ENCODE measurements at regions not wholly inside any gene's neighbourhood (a gene's known extent, or its start where the extent isn't known, plus 50 kb on each side); places are given as distances from the start of the nearest gene placed in this dataset.

DNA sequence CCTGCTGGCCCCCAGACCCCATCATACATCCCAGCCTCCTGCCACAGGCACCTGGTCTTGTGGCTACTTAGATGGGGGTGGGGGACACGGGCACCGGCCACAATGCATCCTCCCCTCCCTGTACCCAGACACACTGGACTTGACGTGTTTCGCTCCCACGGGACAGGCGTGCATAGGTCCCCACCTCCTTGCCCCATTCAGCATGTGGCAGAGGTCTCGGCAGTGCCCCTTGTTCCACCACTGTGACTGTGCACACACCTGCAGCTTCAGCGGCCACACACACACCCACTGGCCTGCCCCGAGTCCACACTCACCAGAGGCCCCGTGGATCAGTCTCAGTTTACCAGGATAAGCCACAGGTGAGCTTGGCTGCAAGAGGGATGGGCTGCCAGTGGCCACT lies 109.6 kb downstream of the ENGASE start:
- Mint-ChIP-seq H3K36me3 (ENCODE audit: insufficient read depth) (peaks cover 3% of the 10 kb centered on the region), H3K4me3 (peak overlapping the region in 1 of 2 donors; percentile 23), H3K9me3 (no peaks in the 10 kb centered on the region), H3K4me1 (ENCODE audit: low read depth in 2 of 2) (peaks cover 0 to 3% of the 10 kb centered on the region in 2 donors), H3K27ac (no peak overlapping the region), H3K27me3 (peaks cover 49 to 82% of the 10 kb centered on the region in 2 donors)
- ATAC-seq (replicated peaks) (no peak), DNase-seq (no peak)

DNA sequence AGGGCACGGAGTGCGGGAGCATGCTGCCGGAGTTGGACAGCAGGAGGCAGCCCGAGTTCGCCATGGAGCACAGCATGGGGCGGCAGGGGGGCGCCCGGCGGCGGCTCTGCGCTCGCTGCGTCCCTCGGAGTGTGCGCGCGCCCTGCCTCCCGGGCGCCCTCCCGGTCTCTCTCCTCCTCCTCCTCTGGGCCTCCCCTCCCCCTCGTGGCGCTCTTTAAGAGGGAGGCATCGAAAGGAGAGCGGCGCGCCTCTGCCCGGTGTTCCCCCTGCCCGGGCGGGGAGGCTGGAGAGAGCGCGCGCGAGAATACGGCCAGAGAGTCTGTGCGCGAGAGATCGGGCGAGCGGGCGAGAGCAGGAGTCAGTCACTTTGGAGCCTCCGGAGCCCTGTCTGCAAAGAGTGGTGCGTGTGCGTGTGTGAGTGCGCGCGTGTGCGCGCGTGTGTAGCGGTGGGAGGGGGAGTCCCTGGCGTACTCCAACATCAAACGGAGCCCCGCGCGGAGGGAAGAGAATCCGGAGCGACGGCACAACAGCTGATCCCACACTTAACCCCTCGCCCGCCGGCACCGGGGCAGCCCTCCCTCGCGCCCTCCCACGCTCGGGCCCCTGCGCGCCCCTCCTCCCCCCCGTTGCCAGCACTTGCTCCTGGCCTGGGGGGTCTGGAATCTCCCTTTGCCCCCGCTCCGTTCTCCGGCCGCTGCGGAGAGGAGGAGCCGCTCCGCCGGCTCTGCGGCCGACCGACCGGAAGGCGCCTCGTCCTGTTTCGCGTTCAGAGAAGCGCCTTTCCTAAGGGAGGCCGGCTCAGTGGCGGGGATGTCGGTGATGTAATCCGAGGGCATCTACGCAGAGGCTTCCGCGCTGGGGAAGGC lies 108.9 kb downstream of the ENGASE start:
- peaks cover 0 to 3% of the 10 kb centered on the region in 2 donors for H3K4me1 Mint-ChIP-seq (ENCODE audit: low read depth in 2 of 2)
- H3K36me3 Mint-ChIP-seq (ENCODE audit: insufficient read depth), result peaks cover 3% of the 10 kb centered on the region
- no peak for DNase-seq
- H3K4me3 Mint-ChIP-seq, result peak overlapping the region in 1 of 2 donors; percentile 23
- no peak overlapping the region for H3K27ac Mint-ChIP-seq
- H3K9me3 Mint-ChIP-seq, result no peaks in the 10 kb centered on the region
- no peak for ATAC-seq (replicated peaks)
- H3K27me3 Mint-ChIP-seq, result peaks cover 45 to 78% of the 10 kb centered on the region in 2 donors

DNA sequence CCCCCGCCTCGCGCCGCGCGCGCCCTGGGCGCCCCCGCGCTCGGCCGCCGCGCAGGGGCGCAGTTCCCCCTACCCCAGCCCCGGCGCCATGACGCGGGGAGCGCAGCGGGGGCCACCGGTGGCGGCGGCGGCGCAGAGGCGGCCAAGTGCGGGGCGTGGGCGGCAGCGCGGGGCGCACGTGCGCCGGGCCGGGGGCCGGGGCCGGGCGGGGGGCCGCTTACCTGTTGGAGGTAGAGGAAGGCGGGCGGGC lies 108.3 kb downstream of the ENGASE start:
- Mint-ChIP-seq H3K27ac (no peak overlapping the region), H3K27me3 (peaks cover 45 to 78% of the 10 kb centered on the region in 2 donors), H3K9me3 (no peaks in the 10 kb centered on the region), H3K36me3 (ENCODE audit: insufficient read depth) (peaks cover 3% of the 10 kb centered on the region), H3K4me3 (no peak overlapping the region), H3K4me1 (ENCODE audit: low read depth in 2 of 2) (peaks cover 0 to 3% of the 10 kb centered on the region in 2 donors)
- no peak for ATAC-seq (replicated peaks)
- DNase-seq, result no peak

DNA sequence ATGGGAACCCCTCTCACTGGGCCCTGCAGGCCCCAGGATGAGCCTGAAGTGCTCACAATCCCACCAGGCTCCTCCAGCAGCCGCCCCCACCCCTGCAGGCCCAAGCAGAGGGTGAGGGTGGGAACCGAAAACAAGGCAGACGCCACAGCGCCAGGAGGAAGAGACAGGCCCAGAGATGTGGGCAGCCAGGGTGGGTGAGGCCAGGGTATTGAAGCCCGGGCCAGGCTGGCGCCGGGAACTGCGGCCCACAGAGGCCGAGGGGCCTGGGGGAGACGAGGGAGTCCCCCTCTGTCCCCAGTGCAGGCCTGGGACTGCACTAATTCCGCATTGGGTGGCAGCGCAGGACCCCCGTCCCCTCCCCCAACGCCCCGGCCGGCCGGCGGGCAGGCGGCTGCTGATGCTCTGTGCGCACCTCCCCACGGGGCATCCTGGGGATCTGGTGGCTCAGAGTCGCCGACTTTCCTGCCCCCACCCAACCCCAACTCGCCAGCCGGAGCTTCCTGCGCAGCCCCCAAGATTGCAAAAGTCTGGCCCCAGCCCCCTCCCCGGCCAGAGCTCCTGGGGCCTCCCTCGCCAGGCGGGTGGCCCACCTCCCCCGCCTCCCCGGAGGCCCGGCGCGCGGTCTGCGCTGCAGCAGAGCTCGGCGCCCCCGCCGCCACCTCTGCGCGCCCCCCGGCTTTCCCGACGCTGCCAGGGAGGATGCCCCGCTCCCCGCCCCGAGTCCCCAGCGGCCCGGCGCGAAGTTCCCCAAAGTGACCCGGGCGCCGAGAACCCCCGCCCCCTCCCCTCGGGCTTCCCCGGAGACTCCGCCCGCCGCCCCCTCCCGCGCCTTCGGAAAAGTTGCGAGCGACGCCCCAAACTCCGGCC lies 107.8 kb downstream of the ENGASE start:
- Mint-ChIP-seq H3K27me3 (peaks cover 45 to 78% of the 10 kb centered on the region in 2 donors), H3K4me1 (ENCODE audit: low read depth in 2 of 2) (peaks cover 0 to 3% of the 10 kb centered on the region in 2 donors), H3K4me3 (no peak overlapping the region), H3K9me3 (no peaks in the 10 kb centered on the region), H3K27ac (no peak overlapping the region), H3K36me3 (ENCODE audit: insufficient read depth) (peaks cover 3% of the 10 kb centered on the region)
- ATAC-seq (replicated peaks) (no peak), DNase-seq (no peak)

DNA sequence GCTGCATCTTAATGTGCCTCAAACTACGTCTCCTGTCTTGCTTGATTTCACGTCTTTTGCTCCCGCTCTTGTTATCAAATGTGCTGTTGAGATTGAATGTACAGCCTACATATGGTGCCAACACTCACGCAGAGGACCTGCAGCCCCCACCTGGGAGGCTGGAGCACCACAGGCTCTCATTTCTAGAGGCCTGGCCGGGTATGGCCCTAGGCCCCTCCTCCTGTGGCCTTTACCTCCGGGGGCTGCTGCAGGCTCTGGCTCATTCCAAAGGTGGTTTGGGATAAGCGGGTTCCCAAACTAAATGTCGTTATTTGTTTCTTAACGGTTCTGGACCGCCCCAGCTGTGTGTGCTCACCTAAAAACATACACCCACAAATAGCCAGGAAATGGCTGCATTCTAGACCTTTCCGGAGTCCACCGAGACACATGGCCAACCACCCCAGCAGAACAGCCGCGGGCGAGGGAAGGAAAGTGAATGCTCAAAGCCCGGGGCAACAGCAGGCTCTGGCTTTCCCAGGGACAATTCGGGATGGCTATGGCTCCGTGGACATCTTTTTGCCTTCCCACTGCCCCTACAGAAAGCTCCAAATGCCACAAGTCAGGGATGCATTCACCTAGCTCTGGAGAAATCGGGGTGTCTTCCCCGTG lies 105.9 kb downstream of the ENGASE start:
- H3K27ac Mint-ChIP-seq, result no peak overlapping the region

DNA sequence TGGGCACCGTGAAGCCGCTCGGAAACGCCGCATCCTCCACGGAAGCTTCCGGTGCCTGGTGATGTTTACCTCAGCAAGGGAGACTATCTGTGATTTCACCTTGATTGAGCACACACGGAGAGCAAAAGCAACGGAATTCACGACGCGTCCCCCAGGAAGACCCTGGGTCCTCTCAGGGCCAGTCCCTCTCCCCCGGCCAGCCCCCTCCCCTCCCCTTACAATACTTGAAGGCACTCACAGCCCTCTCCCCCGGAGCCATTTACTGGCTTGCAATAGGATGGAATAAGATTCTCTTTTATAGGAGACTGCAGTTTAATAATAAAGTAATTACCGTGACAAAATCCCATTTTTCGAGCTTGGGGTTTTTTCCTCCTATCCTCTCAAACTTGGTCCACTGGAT lies 104.7 kb downstream of the ENGASE start:
- Mint-ChIP-seq H3K4me1 (ENCODE audit: low read depth in 2 of 2) (peaks cover 0 to 3% of the 10 kb centered on the region in 2 donors), H3K4me3 (no peak overlapping the region), H3K36me3 (ENCODE audit: insufficient read depth) (peaks cover 3% of the 10 kb centered on the region), H3K27me3 (peaks cover 25 to 60% of the 10 kb centered on the region in 2 donors), H3K9me3 (no peaks in the 10 kb centered on the region), H3K27ac (no peak overlapping the region)
- no peak for ATAC-seq (replicated peaks)
- DNase-seq, result no peak

More for the DNA sequence above, 105.9 kb downstream of the ENGASE start:
- DNase-seq, result no peak
- ATAC-seq (replicated peaks), result no peak
- Mint-ChIP-seq H3K4me1 (ENCODE audit: low read depth in 2 of 2) (peaks cover 0 to 3% of the 10 kb centered on the region in 2 donors), H3K36me3 (ENCODE audit: insufficient read depth) (peaks cover 3% of the 10 kb centered on the region), H3K27me3 (peaks cover 36 to 71% of the 10 kb centered on the region in 2 donors), H3K4me3 (no peak overlapping the region), H3K9me3 (no peaks in the 10 kb centered on the region)

DNA sequence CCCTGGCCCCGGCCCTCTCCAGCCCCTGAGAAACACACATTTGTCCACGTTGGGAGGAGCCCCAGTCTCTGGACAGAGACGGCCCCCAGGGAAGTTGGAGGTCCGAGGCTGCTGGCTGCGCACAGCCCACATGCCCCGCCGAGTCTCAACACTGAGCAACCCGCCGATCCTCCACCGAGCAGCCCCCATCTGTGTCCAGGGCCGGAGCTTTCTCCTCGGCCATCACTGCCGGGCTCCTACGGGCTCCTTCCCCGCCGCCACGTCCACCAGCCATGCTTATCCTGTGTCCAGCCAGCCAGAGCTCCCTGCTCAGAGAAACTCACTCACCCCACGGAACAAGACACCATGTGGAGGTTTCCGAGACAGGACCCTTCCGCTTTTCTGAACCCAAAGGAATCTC lies 103.3 kb downstream of the ENGASE start:
- Mint-ChIP-seq H3K9me3 (no peaks in the 10 kb centered on the region), H3K4me1 (ENCODE audit: low read depth in 2 of 2) (no peaks in the 10 kb centered on the region), H3K27me3 (peaks cover 15 to 49% of the 10 kb centered on the region in 2 donors), H3K4me3 (no peak overlapping the region), H3K36me3 (ENCODE audit: insufficient read depth) (peaks cover 3% of the 10 kb centered on the region), H3K27ac (no peak overlapping the region)
- ATAC-seq (replicated peaks) (no peak), DNase-seq (no peak)

DNA sequence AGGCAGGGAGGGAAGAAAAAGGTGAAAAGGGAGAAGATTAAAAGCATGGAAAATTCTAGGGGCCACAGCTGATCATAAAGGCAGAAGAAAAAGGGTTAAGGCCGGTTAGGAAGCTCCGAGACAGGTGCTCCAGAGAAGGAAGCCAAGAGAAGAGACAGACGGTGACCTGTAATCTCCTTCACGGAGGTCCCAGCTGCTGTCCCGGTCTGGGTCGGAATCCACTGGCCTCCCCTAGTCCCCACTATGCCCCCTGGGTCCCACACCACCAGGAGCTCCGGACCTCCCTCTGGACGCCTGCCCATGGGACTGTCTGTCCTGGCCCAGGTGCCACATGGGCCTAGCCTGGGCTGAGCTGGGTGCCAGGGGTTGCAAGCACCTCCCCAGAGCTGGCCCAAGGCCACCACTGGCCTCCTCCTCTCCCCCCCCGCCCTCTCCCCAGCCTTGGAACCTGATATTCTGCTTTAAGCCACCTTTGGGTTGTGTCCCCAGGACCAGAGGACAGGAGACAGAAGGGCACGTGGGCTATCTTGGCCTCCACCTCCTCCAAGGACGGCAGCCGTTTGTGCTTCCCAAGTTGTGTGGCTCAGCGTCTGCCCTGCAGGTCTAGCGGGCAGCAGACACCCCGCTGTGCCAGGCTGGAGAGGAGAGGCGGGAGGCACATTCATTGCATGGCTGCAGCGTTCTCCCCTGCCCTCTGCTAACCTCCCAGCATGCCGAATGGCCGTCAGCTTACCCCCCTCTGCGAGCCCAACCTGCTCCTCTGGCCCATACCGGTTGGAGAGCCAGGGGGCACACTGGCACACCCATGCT lies 102.4 kb downstream of the ENGASE start:
- ATAC-seq (replicated peaks), result no peak
- DNase-seq, result no peak
- Mint-ChIP-seq H3K36me3 (ENCODE audit: insufficient read depth) (peaks cover 3% of the 10 kb centered on the region), H3K9me3 (no peaks in the 10 kb centered on the region), H3K27me3 (peaks cover 12 to 45% of the 10 kb centered on the region in 2 donors), H3K4me1 (ENCODE audit: low read depth in 2 of 2) (no peaks in the 10 kb centered on the region), H3K27ac (no peak overlapping the region), H3K4me3 (no peak overlapping the region)

DNA sequence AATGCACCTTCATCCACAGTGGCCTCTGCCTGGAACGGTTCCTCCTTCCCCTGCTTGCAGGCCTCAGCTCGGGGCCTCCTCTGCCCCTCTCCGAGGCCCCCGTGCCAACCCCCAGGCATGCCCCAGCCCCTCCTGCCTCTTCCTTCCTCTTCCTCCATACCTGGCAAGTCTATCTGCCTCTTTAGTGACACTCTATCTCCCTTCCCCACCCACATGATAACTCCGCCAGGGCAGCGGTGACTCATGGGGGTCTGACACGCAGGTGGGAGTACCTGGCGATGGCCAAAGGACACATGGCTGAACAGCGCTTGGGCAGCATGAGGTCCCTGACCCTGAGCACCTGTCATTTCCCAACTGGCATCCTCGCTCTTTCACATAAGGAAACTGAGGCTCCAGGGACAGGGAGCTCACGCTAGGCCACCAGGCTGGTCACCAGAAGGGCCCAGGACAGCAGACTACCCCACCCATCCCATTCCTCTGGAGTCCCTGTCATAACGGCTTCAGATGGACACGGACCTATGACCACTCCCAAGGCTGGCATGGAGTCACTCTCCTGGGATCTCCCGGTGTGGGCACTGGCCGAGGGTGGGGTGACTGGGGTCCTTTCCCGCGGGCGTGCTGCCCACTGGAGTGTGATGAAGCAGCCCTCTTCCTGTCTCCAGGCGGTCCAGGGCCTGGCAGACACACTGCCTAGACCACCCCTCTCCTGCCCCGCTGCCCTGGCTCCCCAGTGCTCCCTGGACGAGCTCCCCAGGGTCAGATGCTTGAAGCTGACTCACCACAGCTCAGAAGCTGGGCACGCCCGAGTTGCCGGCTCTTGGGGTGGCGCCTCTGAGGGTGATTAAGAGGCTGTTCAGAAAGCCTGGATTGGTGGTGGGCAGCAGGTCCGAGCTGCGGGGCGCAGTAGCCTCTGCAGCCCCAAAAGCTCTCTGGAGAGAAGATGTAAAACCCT lies 100.6 kb downstream of the ENGASE start:
- Mint-ChIP-seq H3K27me3 (peaks cover 1 to 35% of the 10 kb centered on the region in 2 donors), H3K27ac (no peak overlapping the region), H3K4me3 (no peak overlapping the region), H3K9me3 (no peaks in the 10 kb centered on the region), H3K36me3 (ENCODE audit: insufficient read depth) (no peaks in the 10 kb centered on the region), H3K4me1 (ENCODE audit: low read depth in 2 of 2) (no peaks in the 10 kb centered on the region)
- ATAC-seq (replicated peaks) (no peak), DNase-seq (no peak)

DNA sequence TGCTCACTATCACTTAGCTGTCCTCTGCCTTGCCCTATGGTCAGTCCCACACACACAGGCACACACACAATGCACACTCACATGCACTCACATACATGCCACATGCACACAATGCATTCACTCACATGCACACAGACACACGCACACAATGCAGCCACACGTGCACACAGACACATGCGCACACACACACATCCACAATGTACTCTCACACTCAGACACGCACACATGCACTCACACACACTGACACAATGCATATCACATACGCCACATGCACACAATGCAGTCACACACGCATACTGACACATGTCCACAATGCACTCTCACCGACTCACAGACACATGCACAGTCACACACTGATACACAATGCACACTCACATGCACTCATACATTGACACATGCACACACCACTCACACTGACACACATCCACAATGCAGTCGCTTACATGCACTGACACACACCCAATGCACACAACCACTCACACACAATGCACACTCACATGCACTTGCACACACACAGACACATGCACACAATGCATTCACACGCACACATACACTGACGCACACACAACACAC lies 99.7 kb downstream of the ENGASE start:
- no peak for ATAC-seq (replicated peaks)
- no peaks in the 10 kb centered on the region for H3K9me3 Mint-ChIP-seq
- no peak overlapping the region for H3K4me3 Mint-ChIP-seq
- no peaks in the 10 kb centered on the region for H3K4me1 Mint-ChIP-seq (ENCODE audit: low read depth in 2 of 2)
- no peak for DNase-seq
- H3K27ac Mint-ChIP-seq, result no peak overlapping the region
- H3K36me3 Mint-ChIP-seq (ENCODE audit: insufficient read depth), result no peaks in the 10 kb centered on the region
- H3K27me3 Mint-ChIP-seq, result peaks cover 7 to 40% of the 10 kb centered on the region in 2 donors

DNA sequence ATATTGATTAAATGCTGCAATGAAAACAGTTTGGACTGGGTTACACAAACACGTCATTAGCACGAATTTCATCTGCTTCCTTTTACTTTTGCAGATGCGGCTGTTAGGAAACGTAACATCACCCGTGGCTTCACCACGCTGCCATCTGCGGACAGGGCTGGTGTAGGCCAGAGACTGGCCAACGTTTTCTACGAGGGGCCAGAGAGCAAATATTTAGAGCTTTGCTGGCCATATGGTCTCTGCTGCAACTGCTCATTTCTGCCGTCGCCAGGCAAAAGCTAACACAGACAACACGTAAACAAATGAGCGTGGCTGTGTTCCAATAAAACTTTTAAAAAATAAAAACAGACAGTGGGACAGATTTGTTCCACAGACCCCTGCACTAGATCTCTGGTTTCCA lies 96.6 kb downstream of the ENGASE start:
- DNase-seq, result no peak
- no peaks in the 10 kb centered on the region for H3K4me1 Mint-ChIP-seq (ENCODE audit: low read depth in 2 of 2)
- H3K9me3 Mint-ChIP-seq, result no peaks in the 10 kb centered on the region
- ATAC-seq (replicated peaks), result no peak
- peaks cover 7 to 39% of the 10 kb centered on the region in 2 donors for H3K27me3 Mint-ChIP-seq
- H3K27ac Mint-ChIP-seq, result no peak overlapping the region
- H3K4me3 Mint-ChIP-seq, result no peak overlapping the region
- no peaks in the 10 kb centered on the region for H3K36me3 Mint-ChIP-seq (ENCODE audit: insufficient read depth)

DNA sequence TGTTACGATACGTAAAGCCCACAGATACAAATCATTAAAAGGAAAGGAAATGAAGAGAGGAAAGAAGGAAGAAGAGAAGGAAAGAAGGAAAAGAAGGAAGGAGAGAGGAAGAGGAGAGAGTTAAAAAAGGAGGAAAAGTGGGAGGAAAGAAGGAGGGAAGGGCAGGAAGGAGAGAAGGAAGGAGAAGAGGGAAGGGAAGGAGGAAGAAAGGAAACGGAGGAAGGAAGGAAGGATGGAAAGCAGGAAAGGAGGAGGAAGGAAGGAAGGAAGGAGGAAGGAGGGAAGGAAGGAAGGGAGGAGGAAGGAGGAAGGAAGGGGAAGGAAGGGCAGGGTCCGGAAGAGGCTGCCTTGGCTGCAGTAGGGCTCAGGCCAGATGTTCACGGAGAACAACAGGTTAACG lies 95.2 kb downstream of the ENGASE start:
- DNase-seq (no peak), ATAC-seq (replicated peaks) (no peak)
- H3K36me3 Mint-ChIP-seq (ENCODE audit: insufficient read depth), result no peaks in the 10 kb centered on the region
- no peaks in the 10 kb centered on the region for H3K9me3 Mint-ChIP-seq
- H3K27me3 Mint-ChIP-seq, result peaks cover 7 to 47% of the 10 kb centered on the region in 2 donors
- no peak overlapping the region for H3K27ac Mint-ChIP-seq
- H3K4me1 Mint-ChIP-seq (ENCODE audit: low read depth in 2 of 2), result no peaks in the 10 kb centered on the region
- H3K4me3 Mint-ChIP-seq, result no peak overlapping the region
